ENCODE measurements at regions not wholly inside any gene's neighbourhood (a gene's known extent, or its start where the extent isn't known, plus 50 kb on each side); places are given as distances from the start of the nearest gene placed in this dataset.
"Not testable (repeated sequence)": the region's sequence is repeated elsewhere in the genome, so short reads cannot be mapped to it uniquely, and the experiment has no call there.

DNA sequence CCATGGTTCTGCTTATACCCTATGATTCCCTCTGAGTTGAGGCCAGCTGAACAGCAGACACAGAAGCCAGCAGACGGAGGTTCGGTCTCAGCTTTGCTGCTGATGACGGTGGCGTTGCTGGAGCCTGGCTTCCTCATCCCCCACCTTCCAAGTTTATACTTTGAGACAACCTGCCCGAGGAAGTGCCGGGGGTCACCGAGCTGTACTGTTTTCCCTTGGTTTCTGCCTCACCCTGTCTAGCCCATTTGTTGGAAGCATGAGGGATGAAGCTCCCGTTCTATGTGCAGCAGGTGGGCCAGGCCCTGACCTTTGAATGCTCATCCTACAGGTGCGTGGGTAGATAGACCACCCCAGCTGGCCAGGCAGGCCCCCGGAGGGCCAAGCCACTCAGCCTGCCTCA, 117.3 kb downstream of the MYCN start:
- no peak for DNase-seq

GRCh38 chr2:16055848-16056580, 115.7 kb downstream of the MYCN start:
- DNase-seq = no peak

- DNase-seq = no peak
Measured at GRCh38 chr2:16053437-16054257, 113.3 kb downstream of the MYCN start.

DNA sequence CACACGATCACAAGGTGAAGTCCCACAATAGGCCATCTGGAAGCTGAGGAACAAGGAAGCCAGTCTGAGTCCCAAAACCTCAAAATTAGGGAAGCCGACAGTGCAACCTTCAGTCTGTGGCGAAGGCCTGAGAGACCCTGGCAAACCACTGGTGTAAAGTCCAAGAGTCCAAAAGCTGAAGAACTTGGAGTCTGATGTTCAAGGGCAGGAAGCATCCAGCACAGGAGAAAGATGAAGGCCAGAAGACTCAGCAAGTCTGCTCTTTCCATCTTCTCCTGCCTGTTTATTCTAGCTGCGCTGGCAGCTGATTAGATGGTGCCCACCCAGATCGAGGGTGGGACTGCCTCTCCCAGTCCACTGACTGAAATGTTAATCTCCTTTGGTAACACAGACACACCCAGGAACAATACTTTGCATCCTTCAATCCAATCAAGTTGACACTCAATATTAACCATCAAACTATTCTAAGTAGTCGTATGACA, 112.3 kb downstream of the MYCN start:
- DNase-seq = not testable (repeated sequence)

- DNase-seq = no peak
Measured at GRCh38 chr2:16051841-16052564, 111.7 kb downstream of the MYCN start.

DNA sequence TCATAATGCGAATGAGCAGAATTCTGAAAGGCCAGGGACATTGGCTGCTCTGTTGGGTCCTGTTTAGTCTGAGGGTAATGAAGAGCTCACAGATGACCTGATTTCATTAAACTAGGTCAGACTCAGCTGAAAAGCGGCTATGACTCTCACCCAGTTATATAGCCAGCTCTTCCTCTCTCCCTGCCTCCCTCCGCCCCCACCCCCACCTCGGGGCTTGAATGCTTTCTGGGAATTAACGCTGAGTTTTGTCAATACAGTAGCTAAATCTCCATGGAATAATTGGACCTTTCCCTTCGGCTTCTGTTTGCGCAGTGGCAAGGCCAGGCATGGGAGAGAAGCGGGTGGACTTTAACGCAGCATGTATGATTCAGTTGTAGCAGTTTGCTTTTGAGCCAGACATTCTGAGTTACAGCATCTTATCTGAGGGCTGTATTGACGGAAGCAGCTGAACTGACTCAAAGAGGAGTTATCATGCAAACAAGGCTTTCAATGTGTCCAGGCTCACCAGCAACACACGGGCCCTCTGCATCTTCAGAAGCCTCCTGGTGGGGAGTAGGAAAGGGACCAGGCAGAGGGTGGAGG, 110.6 kb downstream of the MYCN start:
- no peak for DNase-seq

- no peak for DNase-seq
Measured at GRCh38 chr2:16050261-16050907, 110.0 kb downstream of the MYCN start.

DNA sequence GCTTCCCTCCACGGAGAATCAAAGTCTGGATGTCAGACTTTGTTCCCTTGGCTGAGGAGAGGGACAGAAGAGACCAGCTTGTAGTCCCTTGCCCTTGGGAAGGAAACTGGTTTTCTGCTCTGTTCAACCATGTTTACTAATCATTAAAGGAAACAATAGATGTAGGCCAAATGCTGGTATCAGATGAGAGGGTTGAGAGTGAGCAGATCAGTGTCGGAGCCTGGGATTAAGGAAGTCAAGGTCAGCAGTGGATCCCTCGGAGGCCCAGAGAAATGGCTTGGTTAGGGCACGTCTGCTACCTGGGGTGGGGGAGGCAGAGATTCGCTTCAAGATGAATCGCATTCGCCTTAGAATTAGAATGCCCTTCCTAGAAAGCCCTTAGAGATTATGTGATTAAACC, 109.1 kb downstream of the MYCN start:
- DNase-seq = no peak

GRCh38 chr2:16048466-16048865, 108.1 kb downstream of the MYCN start:
- no peak for DNase-seq

- DNase-seq = no peak
Measured at GRCh38 chr2:16047701-16048100, 107.4 kb downstream of the MYCN start.

GRCh38 chr2:16046649-16047048, 106.3 kb downstream of the MYCN start:
- no peak for DNase-seq

- no peak for DNase-seq
Measured at GRCh38 chr2:16045653-16046352, 105.5 kb downstream of the MYCN start.

DNA sequence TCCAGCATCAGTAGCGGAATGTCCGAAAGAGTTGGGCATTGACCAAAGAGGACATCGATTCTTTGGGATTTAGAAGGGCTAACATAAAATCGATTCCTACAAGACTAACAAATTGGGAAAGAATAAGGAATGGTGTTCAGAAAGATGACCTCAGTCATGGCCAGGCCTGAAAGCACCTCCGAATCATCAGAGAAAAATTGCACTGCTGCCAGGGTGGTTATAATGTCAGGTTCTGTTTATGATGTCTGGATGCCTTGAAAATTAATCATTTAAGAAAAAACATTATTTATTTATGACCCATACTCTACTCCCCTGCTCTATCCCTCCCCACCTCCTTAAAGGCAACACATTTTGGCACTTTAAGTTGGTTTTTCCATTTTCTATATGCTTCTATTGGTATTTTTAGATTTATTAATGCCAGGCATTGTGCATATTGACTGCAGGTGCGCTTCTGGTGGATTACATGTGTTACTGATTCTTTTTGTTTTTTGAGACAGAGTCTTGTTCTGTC, 104.7 kb downstream of the MYCN start:
- DNase-seq = no peak

GRCh38 chr2:16043627-16044026, 103.3 kb downstream of the MYCN start:
- DNase-seq = no peak

DNA sequence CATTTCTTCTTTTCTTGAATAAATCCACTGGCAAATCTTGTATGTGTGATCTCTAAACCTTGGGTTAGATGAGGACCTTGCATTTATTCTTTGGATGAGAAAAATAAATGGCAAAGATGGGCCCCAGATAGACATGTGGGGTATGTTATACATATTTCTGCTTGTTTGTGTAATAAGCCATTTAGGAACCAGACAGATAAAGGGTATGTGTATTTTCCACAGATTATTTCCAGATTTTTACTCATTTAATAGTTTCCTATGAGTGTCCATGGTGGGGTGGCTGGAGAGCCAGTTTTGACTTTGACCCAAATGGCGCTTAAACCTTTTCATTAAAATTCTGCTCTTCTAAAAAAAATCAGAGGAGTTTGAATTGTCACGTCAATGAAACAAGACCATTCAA, 102.8 kb downstream of the MYCN start:
- DNase-seq = no peak

- DNase-seq = no peak
Measured at GRCh38 chr2:16042201-16042700, 101.9 kb downstream of the MYCN start.

DNA sequence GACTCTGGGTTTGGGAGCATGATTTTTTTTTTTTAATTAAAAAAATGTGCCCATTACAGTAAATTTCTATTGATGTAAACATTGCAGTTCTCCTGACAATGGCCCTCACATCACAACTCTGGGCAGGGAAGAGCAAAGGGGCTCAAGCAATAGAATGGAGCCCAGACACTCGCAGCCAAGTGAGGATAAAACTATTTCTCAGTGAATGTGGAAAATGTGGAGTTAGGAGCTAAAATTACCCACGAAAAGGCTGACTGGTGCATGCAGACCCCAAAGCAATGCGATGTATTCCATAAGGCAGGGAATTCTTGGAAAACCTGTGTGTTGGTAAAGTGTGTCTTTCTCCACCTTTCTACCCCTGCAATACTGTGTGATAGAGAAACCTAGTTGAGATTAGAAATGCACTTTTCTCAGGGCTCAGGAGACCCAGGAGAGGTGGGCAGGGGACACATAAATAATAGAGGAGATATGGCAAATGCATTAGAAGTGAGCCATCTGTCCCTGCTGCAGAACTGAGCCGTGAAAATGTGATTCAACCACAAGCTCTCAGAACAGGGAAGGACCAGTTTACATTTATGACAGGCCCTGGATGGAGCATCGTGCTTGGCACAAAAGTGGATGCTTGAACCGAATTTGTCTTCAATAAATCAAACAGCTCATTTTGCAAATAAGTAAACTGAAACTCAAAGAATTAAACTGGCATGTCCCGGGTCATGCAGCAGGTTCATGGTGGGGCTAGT, 100.1 kb downstream of the MYCN start:
- no peak for DNase-seq

DNA sequence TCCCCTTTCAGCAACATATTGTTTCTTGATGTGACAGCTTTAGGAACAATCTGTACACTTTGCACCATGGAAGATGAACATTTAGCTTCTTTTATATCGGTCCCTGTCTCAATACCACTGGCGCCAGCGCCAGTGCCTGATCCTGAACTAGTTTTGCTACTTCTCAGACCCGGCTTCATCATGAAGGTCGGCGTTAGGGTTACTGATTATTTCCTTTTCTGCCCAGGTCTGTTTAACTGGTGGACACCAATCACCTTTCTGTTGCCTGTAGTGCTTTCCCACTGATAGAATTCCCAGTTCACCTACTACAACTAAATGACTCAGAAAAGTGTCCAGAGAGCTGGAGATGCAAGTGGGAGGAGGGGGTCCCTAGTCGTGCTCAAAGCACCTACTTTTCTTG, 99.5 kb downstream of the MYCN start:
- no peak for DNase-seq

DNA sequence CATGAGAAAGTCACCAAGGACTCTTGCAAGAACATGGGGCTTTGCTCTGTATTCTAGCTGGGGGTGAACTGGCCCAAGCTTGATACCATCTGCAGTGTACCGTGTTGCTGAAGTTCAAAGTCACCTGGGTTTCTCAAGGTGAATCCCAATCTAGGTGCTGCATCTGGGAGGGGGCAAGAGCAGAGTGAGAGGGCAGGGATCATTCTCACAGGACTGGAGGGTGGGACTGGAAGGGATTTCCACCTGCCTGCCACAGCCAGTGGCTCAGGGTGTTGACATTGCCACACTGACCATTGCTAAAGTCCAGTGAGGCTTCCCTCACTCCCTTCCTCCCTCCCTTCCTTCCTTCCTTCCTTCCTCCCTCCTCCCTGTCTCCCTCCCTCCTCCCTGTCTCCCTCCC, 98.7 kb downstream of the MYCN start:
- no peak for DNase-seq

GRCh38 chr2:16038621-16039020, 98.3 kb downstream of the MYCN start:
- no peak for DNase-seq

Measured in NK-92 treated with Interleukin-12 subunit alpha and Interleukin-12 subunit beta, amount 100 ng/mL, for 24 hours (cell line).